Sciatic nerve (tissue), 2 donors: ENCODE measurements at regions not wholly inside any gene's neighbourhood (a gene's known extent, or its start where the extent isn't known, plus 50 kb on each side); places are given as distances from the start of the nearest gene placed in this dataset.

Experiments
- ATAC-seq: fragments of 200-7000 bp; cut with Tn5 transposase; one replicate; pipeline ENCODE4 v1.9.1; 2020; ENCODE audit warnings: mild to moderate bottlenecking, moderate library complexity
- DNase-seq: peaks from one replicate; pipeline ENCODE4 v3.0.0-alpha.2; 2020; ENCODE audit warnings: low spot score
- intact Hi-C: fragments of 100-400 bp; cut with DNase I; formaldehyde crosslinking; loops from one replicate; pipeline ENCODE4 v1.14.2; 2022
- donor health status: DM: no; HTN: no; CAD: no.
- donor health status: DM: no; HTN: no; CAD: no.

- intact Hi-C loops: no loop called here
- ATAC-seq (no peak), DNase-seq (no peak)
Measured at GRCh38 chr17:79214459-79214858, 139.8 kb downstream of the ENGASE start.

GRCh38 chr17:79213305-79213704 lies 138.7 kb downstream of the ENGASE start:
- intact Hi-C loops: no loop called here
- peak; percentile 49 for DNase-seq
- no peak for ATAC-seq

- DNase-seq (no peak), ATAC-seq (no peak)
- intact Hi-C loops: no loop called here
Measured at GRCh38 chr17:79212149-79213087, 137.8 kb downstream of the ENGASE start.

DNA sequence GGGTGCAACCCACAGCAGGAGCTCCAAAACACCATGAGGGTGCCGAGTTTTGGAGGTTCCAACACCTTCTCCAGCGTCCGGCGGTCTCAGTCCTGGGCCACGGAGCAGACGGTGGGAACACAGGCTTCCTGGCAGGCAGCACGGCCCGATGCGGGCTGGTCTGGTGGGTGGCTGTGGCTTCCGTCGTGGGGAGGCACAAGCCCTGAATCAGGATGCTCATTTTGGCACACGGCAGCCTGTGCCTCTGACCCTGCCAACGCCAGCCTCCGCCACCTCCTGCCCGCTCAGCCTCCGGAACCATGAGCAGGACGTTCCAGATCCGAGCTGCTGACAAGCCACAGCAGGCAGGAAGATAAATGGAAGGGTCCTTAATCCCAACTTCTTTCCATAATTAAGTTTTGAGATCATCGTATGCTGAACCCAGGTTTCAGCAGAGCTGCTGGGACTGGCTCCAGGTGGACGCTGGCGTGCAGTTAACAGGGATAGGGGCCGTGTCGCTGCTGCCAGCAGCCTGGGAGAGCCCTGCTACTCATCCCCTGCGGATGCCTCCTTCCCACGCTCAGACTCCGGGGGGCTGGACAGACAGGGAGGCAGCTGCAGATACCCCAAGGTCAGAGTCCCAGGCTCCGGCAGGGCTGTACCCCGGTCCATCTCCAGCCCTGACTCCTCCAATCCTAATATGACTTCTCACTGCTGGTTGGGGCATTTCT lies 136.6 kb downstream of the ENGASE start:
- intact Hi-C loops: no loop called here
- no peak for ATAC-seq
- peak; percentile 51 for DNase-seq

- intact Hi-C loops: no loop called here
- DNase-seq: no peak
- ATAC-seq: no peak
Measured at GRCh38 chr17:79210638-79211037, 136.0 kb downstream of the ENGASE start.

DNA sequence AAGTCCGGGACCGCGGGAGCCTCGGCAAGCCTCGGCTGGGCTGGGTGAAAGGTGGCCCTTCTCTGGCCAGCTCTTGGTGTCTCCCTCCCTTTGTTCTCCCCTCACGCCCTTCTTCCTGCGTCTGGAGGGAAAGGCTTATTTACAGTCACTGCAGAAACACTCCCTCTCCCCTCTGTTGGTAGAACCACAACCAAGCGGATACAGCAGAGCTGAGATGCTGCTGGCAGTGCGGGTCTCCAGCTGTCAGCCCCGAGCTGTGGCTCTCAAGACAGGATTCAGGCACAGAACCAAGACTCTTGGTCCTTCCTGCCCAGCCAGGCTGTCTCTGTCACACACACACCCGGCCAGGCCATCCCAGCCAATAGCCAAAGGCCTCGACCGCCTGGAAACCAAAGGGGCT lies 133.3 kb downstream of the ENGASE start:
- DNase-seq (no peak), ATAC-seq (no peak)
- intact Hi-C loops: no loop called here

GRCh38 chr17:79205688-79206205 lies 131.1 kb downstream of the ENGASE start:
- intact Hi-C loops: no loop called here
- ATAC-seq (no peak), DNase-seq (no peak)

DNA sequence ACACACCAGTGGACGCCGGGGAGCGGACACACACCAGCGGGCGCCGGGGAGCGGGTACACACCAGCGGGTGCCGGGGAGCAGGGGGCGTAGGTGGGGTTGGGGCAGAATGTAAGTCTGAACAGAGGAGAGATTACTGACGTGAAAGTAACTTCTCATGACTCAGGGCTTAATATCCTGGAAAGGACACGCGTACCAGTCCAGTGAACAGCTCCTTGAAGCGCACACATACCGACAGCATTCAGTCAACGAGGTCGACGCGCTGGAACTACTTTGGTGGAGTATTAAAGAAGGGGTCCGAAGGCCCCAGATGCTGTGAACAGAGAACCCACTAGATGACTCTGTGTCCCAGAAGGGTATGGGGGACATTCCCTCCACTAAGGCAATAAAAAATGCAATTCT lies 129.6 kb downstream of the ENGASE start:
- ATAC-seq (no peak), DNase-seq (no peak)
- intact Hi-C loops: no loop called here

- no peak for ATAC-seq
- intact Hi-C loops: no loop called here
Measured at GRCh38 chr17:79203657-79204056, 129.0 kb downstream of the ENGASE start.

DNA sequence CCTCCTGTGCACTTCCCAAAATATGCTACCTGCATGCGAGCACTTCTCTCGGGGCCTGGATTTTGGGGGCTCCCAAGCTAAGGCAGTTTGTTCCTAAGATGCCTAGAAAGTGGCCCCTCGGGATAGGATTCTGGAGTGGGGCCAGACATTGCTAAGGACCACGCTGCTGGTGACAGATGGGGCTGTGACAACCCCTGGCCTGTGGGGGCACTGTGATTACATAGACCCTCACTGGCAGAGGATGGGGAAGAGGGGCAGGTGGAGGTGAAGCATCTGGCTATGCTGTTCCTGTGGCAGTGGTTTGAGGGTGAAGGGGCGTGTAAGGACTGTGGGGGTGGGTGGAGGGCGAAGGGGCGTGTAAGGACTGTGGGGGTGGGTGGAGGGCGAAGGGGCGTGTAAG lies 128.4 kb downstream of the ENGASE start:
- DNase-seq: no peak
- no peak for ATAC-seq
- intact Hi-C loops: no loop called here

More at GRCh38 chr17:79203657-79204056, 129.0 kb downstream of the ENGASE start:
- DNase-seq: no peak

GRCh38 chr17:79202480-79202879 lies 127.9 kb downstream of the ENGASE start:
- DNase-seq: no peak
- no peak for ATAC-seq
- intact Hi-C loops: no loop called here

GRCh38 chr17:79201536-79202227 lies 127.1 kb downstream of the ENGASE start:
- intact Hi-C loops: no loop called here
- ATAC-seq (no peak), DNase-seq (no peak)

DNA sequence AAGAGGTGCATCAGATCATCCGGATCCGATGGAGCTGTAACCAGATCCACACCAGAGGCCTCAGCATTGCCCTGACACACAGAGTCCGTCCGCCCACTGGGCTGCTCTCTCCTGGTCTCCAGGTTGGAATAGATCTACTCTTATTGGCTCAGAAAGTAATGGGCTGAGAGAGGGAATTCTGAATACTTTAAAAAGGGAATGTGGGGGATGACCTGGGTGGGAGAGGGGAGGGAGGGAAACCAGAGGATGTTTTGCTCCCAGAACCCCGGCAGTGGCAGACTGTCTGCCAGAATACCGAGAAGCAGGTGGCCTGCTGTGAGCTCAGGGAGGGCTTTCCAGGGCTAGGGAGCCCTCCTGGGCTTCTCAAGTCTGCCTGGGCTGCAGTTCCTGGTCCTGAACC lies 126.5 kb downstream of the ENGASE start:
- no peak for ATAC-seq
- intact Hi-C loops: no loop called here
- DNase-seq: no peak

DNA sequence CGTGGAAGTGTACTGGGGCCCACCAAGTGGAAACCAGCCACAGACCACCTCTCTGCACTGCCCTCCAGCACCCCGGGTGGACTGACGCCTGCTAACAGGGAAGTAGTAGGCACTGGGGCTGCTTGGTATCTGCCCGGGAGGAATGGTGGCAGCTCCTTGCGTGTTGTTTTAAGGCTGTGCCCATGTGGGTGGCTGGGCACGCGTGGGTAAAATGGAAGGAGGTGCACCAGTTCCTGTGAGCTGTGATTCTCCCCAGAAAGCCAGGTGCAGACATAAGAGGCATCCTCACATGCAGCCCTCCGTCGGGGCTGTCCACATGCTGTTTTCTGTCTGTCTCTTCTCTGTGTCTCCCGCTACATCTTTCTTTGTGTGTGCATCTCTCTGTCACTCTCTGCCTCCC lies 122.3 kb downstream of the ENGASE start:
- ATAC-seq: no peak
- DNase-seq: no peak
- intact Hi-C loops: no loop called here

DNA sequence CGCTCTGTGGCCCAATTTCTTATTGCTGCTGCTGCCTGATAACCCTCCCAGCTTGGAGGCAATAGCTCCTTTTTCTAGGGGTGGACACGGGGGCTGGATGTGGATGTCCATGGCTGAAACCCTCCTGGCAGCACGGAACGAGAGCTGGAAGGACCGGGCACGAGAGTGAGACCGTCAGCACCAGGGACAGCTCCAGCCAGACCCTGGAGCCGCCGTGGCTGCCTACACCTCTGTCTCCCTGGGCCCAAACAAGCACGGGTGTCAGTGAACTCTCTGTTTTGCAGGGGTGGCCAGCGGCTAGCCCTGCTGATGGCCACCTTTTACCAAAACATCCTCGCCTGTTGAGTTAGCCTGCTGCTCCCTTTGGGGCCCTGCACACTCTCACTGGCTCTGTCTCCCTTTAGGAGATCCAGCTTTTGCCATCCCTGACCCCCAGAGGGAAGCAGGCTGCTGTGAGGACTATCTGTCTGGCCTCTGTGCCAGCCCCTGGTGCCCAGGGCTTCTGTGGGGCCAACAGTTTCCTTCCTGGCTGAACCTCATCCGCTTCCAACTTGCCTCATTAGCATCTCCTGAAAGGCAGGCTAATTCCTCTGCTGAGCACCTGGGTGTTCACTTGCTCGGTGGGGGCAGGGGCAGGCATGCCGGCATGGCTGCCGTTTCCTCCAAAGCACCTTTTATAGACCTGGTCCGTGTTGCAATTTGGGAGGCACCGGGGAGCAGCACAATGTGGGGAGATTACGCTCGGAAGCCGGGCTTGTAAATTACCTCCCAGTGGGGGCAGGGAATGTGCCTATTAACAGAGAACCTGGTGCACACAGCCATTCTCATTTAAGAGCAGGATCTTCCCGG lies 118.1 kb downstream of the ENGASE start:
- no peak for ATAC-seq

DNA sequence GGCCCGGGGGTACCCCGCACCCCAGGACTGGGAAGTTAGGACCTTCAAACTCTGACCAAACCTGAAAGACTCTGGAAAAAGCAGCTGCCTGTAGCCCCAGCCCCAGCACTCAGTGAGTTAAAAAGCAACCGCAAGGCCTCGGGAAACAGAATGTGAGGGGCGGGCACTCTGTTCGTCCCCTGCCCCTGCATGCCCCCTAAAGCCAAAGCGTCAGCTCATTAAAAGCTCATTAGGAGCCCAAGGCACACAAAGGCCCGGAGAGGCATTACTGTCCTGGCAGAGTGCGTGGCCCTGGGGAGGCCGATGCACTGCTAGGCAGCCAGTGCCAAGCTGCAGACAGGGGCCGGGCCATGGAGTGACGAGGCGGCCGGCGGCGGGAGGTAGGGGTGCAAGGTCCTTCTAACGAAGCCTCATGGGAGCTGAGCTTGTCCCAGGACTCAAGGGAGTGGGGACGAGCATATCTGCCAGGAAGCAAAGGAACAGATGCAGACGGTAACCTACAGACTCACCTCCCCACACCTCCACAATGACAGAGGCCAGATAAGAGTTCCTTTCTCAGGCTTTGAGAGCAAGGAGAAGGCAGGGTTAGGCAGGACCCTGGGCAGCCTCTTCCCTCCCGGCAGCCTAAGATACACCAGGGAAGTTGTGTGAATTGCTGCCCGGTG lies 116.8 kb downstream of the ENGASE start:
- no peak for ATAC-seq
- intact Hi-C loops: no loop called here
- no peak for DNase-seq

More for the DNA sequence above, 118.1 kb downstream of the ENGASE start:
- DNase-seq: no peak
- intact Hi-C loops: no loop called here

DNA sequence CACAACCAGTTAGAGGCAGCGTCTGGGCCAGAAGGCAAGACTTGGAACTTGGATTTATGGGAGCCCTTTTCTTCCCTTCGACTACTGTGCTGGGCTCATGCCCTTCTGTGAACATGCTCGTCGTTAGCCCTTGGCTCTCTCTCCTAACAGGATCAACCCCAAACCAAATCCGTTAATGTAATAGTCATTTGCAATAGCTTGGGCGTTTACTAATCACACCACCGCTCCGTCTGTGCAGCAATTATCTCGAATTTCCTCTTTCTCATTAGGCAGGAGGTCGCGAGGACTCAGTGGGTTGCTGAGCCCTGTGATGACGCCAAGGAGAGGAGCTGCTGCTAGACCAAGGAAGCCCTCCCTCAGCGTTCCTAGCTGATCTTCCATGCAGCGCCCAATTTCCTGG lies 114.7 kb downstream of the ENGASE start:
- intact Hi-C loops: no loop called here
- no peak for ATAC-seq
- no peak for DNase-seq

GRCh38 chr17:79188685-79189084 lies 114.1 kb downstream of the ENGASE start:
- DNase-seq: no peak
- no peak for ATAC-seq
- intact Hi-C loops: no loop called here
